Mesenchymal stem cell (in vitro differentiated cells and primary cell): ENCODE measurements at regions not wholly inside any gene's neighbourhood (a gene's known extent, or its start where the extent isn't known, plus 50 kb on each side); places are given as distances from the start of the nearest gene placed in this dataset.

Experiments
- DNase-seq: peaks from one replicate; pipeline ENCODE4 v3.0.0-alpha.2; 2013
- H2AFZ ChIP-seq: one replicate; pipeline ENCODE4 v1.6.1; 2013; ENCODE audit warnings: low read depth, mild to moderate bottlenecking, control low read depth, inconsistent platforms, low read length, moderate library complexity
- H2AK5ac ChIP-seq: 2 replicates; pipeline ENCODE4 v1.6.1; 2013; ENCODE audit warnings: low read length, moderate library complexity, mild to moderate bottlenecking, inconsistent platforms; ENCODE audit not compliant: severe bottlenecking
- H2BK120ac ChIP-seq: one replicate; pipeline ENCODE4 v1.6.1; 2013; ENCODE audit warnings: low read depth, mild to moderate bottlenecking, inconsistent platforms, low read length, moderate library complexity
- H2BK12ac ChIP-seq, 2 experiments: one replicate each; pipeline ENCODE4 v1.6.1; 2013; ENCODE audit warnings: inconsistent platforms in 2 of 2, low read length in 2 of 2, mild to moderate bottlenecking in 2 of 2, moderate library complexity in 2 of 2, control low read depth in 1 of 2
- H2BK15ac ChIP-seq: one replicate; pipeline ENCODE4 v1.6.1; 2013; ENCODE audit warnings: mild to moderate bottlenecking, low read depth, inconsistent platforms; ENCODE audit not compliant: poor library complexity, severe bottlenecking
- H2BK5ac ChIP-seq: 2 replicates; pipeline ENCODE4 v1.6.1; 2013; ENCODE audit warnings: low read depth, mild to moderate bottlenecking, low read length, control low read depth, inconsistent platforms; ENCODE audit not compliant: poor library complexity, severe bottlenecking
- H3K14ac ChIP-seq, 2 experiments: one replicate each; pipeline ENCODE4 v1.6.1; 2013; ENCODE audit warnings: inconsistent platforms in 2 of 2, low read length in 2 of 2, control low read depth in 1 of 2, mild to moderate bottlenecking in 1 of 2, moderate library complexity in 1 of 2
- H3K18ac ChIP-seq, 2 experiments: one replicate each; pipeline ENCODE4 v1.6.1; 2013; ENCODE audit warnings: inconsistent platforms in 2 of 2, low read length in 2 of 2, control low read depth in 1 of 2, low read depth in 1 of 2, mild to moderate bottlenecking in 1 of 2
- H3K23ac ChIP-seq, 2 experiments: one replicate each; pipeline ENCODE4 v1.6.1; 2013; ENCODE audit warnings: inconsistent platforms in 2 of 2, low read length in 2 of 2, mild to moderate bottlenecking in 2 of 2, moderate library complexity in 2 of 2, control low read depth in 1 of 2
- H3K27ac ChIP-seq: 2 replicates; pipeline ENCODE4 v1.5.1; 2013; ENCODE audit warnings: mild to moderate bottlenecking, moderate library complexity, low read length, control low read depth, inconsistent platforms; ENCODE audit not compliant: poor library complexity, severe bottlenecking
- H3K27me3 ChIP-seq, 2 experiments: 2 replicates each; pipeline versions ENCODE4 v1.6.1 to v1.7.0; 2013; ENCODE audit warnings: low read length in 2 of 2, mild to moderate bottlenecking in 2 of 2, moderate library complexity in 2 of 2, control low read depth in 1 of 2, inconsistent platforms in 1 of 2; ENCODE audit not compliant: control insufficient read depth in 1 of 2, insufficient read depth in 1 of 2
- H3K36me3 ChIP-seq, 2 experiments: 2 replicates each; pipeline versions ENCODE4 v1.6.1 to v1.7.0; 2013; ENCODE audit warnings: low read length in 2 of 2, control low read depth in 1 of 2, inconsistent platforms in 1 of 2, low read depth in 1 of 2, mild to moderate bottlenecking in 1 of 2; ENCODE audit not compliant: insufficient read depth in 2 of 2, control insufficient read depth in 1 of 2
- H3K4ac ChIP-seq, 2 experiments: one replicate each; pipeline ENCODE4 v1.6.1; 2013; ENCODE audit warnings: inconsistent platforms in 2 of 2, low read length in 2 of 2, mild to moderate bottlenecking in 2 of 2, moderate library complexity in 2 of 2, control low read depth in 1 of 2, low read depth in 1 of 2
- H3K4me1 ChIP-seq: 2 replicates; pipeline ENCODE4 v1.6.1; 2013; ENCODE audit warnings: low read depth, low read length, control low read depth; ENCODE audit not compliant: control insufficient read depth, insufficient read depth
- H3K4me2 ChIP-seq: 2 replicates; pipeline ENCODE4 v1.6.1; 2013; ENCODE audit warnings: low read length, mild to moderate bottlenecking, inconsistent platforms; ENCODE audit not compliant: poor library complexity, severe bottlenecking
- H3K4me3 ChIP-seq, 2 experiments: 2 replicates each; pipeline versions ENCODE4 v1.5.1 to v1.7.0; 2013; ENCODE audit warnings: low read length in 2 of 2, mild to moderate bottlenecking in 2 of 2, control low read depth in 1 of 2, low read depth in 1 of 2; ENCODE audit not compliant: insufficient read depth in 1 of 2
- H3K79me1 ChIP-seq: replicated peaks from 2 replicates; pipeline ENCODE4 v1.6.1; 2013; ENCODE audit warnings: mild to moderate bottlenecking, control low read depth, low read length, inconsistent platforms; ENCODE audit not compliant: poor library complexity, severe bottlenecking
- H3K9ac ChIP-seq: 2 replicates; pipeline ENCODE4 v1.7.0; 2013; ENCODE audit warnings: mild to moderate bottlenecking, low read length, moderate library complexity
- H3K9me3 ChIP-seq: 2 replicates; pipeline ENCODE4 v1.7.0; 2013; ENCODE audit warnings: mild to moderate bottlenecking, low read length; ENCODE audit not compliant: control insufficient read depth
- H4K8ac ChIP-seq: one replicate; pipeline ENCODE4 v1.6.1; 2013; ENCODE audit warnings: inconsistent platforms, mild to moderate bottlenecking, low read length, moderate library complexity
- H4K91ac ChIP-seq: one replicate; pipeline ENCODE4 v1.6.1; 2013; ENCODE audit warnings: mild to moderate bottlenecking, low read length, inconsistent platforms
- WGBS: methylation state at CpG from one replicate; pipeline ENCODE4 v1.1.7; 2013; ENCODE audit warnings: mixed read lengths; 5-methylcytosine and 5-hydroxymethylcytosine counted together

GRCh38 chrX:124229374-124229773, 103.1 kb upstream of the TEX13D start:
- no peak overlapping the region for H2AFZ ChIP-seq
- H2BK5ac ChIP-seq: no peak overlapping the region
- DNase-seq: no peak
- H3K27me3 ChIP-seq: no peaks in the 10 kb centered on the region
- no peak overlapping the region for H4K8ac ChIP-seq
- H3K23ac ChIP-seq: no peak overlapping the region
- H3K4ac ChIP-seq: no peak overlapping the region
- H3K79me1 ChIP-seq: no peaks in the 10 kb centered on the region
- no peak overlapping the region for H4K91ac ChIP-seq
- H3K18ac ChIP-seq: no peak overlapping the region
- no peak overlapping the region for H3K9ac ChIP-seq
- no peak overlapping the region for H3K4me3 ChIP-seq
- H3K14ac ChIP-seq: no peak overlapping the region
- H3K9me3 ChIP-seq: no peaks in the 10 kb centered on the region
- H3K27ac ChIP-seq: no peak overlapping the region
- 59% methylated on average over 3 of the region's 4 CpGs for WGBS
- H3K36me3 ChIP-seq: no peaks in the 10 kb centered on the region
- no peak overlapping the region for H3K4me2 ChIP-seq
- no peak overlapping the region for H2BK15ac ChIP-seq
- no peak overlapping the region for H2BK120ac ChIP-seq
- H3K4me1 ChIP-seq: no peaks in the 10 kb centered on the region
- no peak overlapping the region for H2AK5ac ChIP-seq
- no peak overlapping the region for H2BK12ac ChIP-seq

DNA sequence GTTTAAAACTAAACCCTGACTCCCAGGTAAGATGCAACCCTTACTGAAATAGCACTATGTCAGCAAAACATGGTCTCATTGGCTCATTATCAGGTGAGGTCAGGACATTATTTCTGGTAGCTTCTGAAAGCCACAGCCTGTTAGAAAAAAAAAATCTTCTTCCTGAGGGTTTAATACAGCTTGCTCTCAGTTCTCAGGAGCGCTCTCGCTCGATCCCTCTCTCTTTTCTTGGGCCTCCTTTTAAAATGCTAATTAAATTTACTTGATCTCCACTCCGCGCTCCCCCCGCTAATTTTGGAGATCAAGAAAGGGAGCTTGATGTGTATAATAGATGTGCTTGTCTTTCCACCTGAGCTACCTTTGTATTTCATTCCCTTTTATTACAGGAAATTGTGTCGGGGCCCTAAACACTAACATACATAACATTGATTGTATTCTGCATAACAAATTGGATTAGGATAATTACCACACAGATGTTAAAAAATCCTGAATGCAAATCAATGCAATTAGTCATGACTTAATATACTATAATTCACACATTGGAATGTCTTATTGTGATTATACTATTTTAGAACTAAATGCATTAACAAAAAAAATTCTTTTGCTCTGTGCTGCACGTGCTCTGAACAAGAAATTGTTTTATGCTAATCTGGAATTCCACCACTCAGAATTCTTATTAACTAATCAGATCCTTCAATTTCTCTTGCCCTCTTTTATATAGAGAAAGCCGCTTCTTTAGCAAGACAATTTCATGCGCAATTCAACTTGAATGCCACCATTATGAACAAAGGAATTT, 101.6 kb upstream of the TEX13D start:
- Histone ChIP-seq H2AFZ (no peak overlapping the region), H3K27me3 (no peaks in the 10 kb centered on the region), H3K9ac (no peak overlapping the region), H2BK120ac (no peak overlapping the region), H3K9me3 (no peaks in the 10 kb centered on the region), H2BK12ac (no peak overlapping the region), H2BK15ac (no peak overlapping the region), H3K27ac (no peak overlapping the region), H2BK5ac (no peak overlapping the region), H3K4ac (no peak overlapping the region), H3K4me2 (no peak overlapping the region), H4K91ac (no peak overlapping the region), H3K23ac (no peak overlapping the region), H2AK5ac (no peak overlapping the region), H4K8ac (no peak overlapping the region), H3K4me3 (no peak overlapping the region), H3K79me1 (no peaks in the 10 kb centered on the region), H3K18ac (no peak overlapping the region), H3K4me1 (no peaks in the 10 kb centered on the region), H3K36me3 (no peaks in the 10 kb centered on the region), H3K14ac (no peak overlapping the region)
- 65% methylated on average over 2 of the region's 10 CpGs for WGBS
- no peak for DNase-seq

DNA sequence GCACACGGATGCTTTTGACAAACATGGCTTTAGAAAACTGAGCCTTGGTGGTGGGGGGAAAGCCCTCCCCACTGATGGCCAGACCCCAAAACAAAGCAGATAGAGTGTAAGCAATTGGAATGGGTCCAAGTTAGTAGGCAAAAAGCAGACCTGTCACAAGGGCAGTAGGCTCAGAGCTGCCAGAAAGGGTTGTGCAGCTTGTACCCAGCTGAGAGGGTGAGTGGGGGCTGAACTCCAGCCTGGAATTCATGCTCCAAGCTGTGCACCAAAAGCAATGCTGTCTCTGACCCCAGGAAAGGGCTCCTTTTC, 101.1 kb upstream of the TEX13D start:
- no peaks in the 10 kb centered on the region for H3K4me1 ChIP-seq
- H3K27me3 ChIP-seq: no peaks in the 10 kb centered on the region
- no peak overlapping the region for H3K23ac ChIP-seq
- no peak overlapping the region for H3K4me2 ChIP-seq
- H3K36me3 ChIP-seq: no peaks in the 10 kb centered on the region
- H3K4ac ChIP-seq: no peak overlapping the region
- H2AFZ ChIP-seq: no peak overlapping the region
- H3K9ac ChIP-seq: no peak overlapping the region
- WGBS: 25% methylated on average over 1 of the region's 1 CpG
- H3K27ac ChIP-seq: no peak overlapping the region
- H3K18ac ChIP-seq: no peak overlapping the region
- H2BK120ac ChIP-seq: no peak overlapping the region
- no peak overlapping the region for H3K4me3 ChIP-seq
- no peak for DNase-seq
- H4K8ac ChIP-seq: no peak overlapping the region
- no peak overlapping the region for H4K91ac ChIP-seq
- no peaks in the 10 kb centered on the region for H3K9me3 ChIP-seq
- H2BK5ac ChIP-seq: no peak overlapping the region
- H3K79me1 ChIP-seq: no peaks in the 10 kb centered on the region
- no peak overlapping the region for H3K14ac ChIP-seq
- H2BK12ac ChIP-seq: no peak overlapping the region
- no peak overlapping the region for H2AK5ac ChIP-seq
- no peak overlapping the region for H2BK15ac ChIP-seq

- H2AFZ ChIP-seq: no peak overlapping the region
- WGBS: 61% methylated on average over 3 of the region's 3 CpGs
- H3K23ac ChIP-seq: no peak overlapping the region
These were observed 99.8 kb upstream of the TEX13D start for GRCh38 chrX:124232523-124233201.

More at GRCh38 chrX:124232523-124233201, 99.8 kb upstream of the TEX13D start:
- no peaks in the 10 kb centered on the region for H3K36me3 ChIP-seq
- no peak overlapping the region for H2BK120ac ChIP-seq
- H3K4ac ChIP-seq: no peak overlapping the region
- no peak for DNase-seq
- H3K4me2 ChIP-seq: no peak overlapping the region
- no peaks in the 10 kb centered on the region for H3K4me1 ChIP-seq
- H3K27me3 ChIP-seq: peaks cover 0 to 4% of the 10 kb centered on the region in 2 experiments
- H3K9me3 ChIP-seq: no peaks in the 10 kb centered on the region
- no peak overlapping the region for H4K8ac ChIP-seq
- no peak overlapping the region for H3K4me3 ChIP-seq
- no peak overlapping the region for H2BK5ac ChIP-seq
- H3K14ac ChIP-seq: no peak overlapping the region
- no peak overlapping the region for H2BK12ac ChIP-seq
- no peak overlapping the region for H3K9ac ChIP-seq
- H3K79me1 ChIP-seq: no peaks in the 10 kb centered on the region
- H3K18ac ChIP-seq: no peak overlapping the region
- no peak overlapping the region for H2AK5ac ChIP-seq
- no peak overlapping the region for H4K91ac ChIP-seq
- no peak overlapping the region for H2BK15ac ChIP-seq
- no peak overlapping the region for H3K27ac ChIP-seq
